ENCODE measurements at regions not wholly inside any gene's neighbourhood (a gene's known extent, or its start where the extent isn't known, plus 50 kb on each side); places are given as distances from the start of the nearest gene placed in this dataset.

GRCh38 chr10:123259081-123259480 is 104.9 kb downstream of the BUB3 start:
- H3K36me3 ChIP-seq (ENCODE audit: control insufficient read depth in 2 of 2, extremely low read depth in 1 of 2, insufficient read depth in 2 of 2, low read length in 2 of 2), result no peaks in the 10 kb centered on the region
- no peak for FAIRE-seq
- H3K4me2 ChIP-seq (ENCODE audit: control insufficient read depth, extremely low read depth, insufficient read depth, low read depth, low read length), result no peak overlapping the region
- H2AFZ ChIP-seq (ENCODE audit: control insufficient read depth, low read length), result no peak overlapping the region
- peaks cover 14% of the 10 kb centered on the region for H3K9me3 ChIP-seq (ENCODE audit: control insufficient read depth, low read depth, low read length)
- TF ChIP-seq CTCF (optimal IDR thresholded peaks at IDR 0.05 in 1 of 3, IDR thresholded peaks at IDR 0.05 in 1 of 3, conservative IDR thresholded peaks at IDR 0.05 in 1 of 3; ENCODE audit: extremely low read depth in 1 of 3, insufficient read depth in 2 of 3, low read length in 3 of 3), result no peak
- TF ChIP-seq EZH2 (IDR thresholded peaks at IDR 0.05; ENCODE audit: low read length), result no peak
- H3K27ac ChIP-seq (ENCODE audit: control insufficient read depth, insufficient read depth, low read length), result no peak overlapping the region
- no peaks in the 10 kb centered on the region for H4K20me1 ChIP-seq (ENCODE audit: control insufficient read depth, extremely low read depth, insufficient read depth, low read length)
- H3K9me1 ChIP-seq (ENCODE audit: control insufficient read depth, extremely low read depth, insufficient read depth, low read length), result no peaks in the 10 kb centered on the region
- H3K27me3 ChIP-seq (ENCODE audit: control insufficient read depth, extremely low read depth, insufficient read depth, low read length), result no peaks in the 10 kb centered on the region
- no peak overlapping the region for H3K9ac ChIP-seq (ENCODE audit: control insufficient read depth, extremely low read depth, insufficient read depth, low read length)
- no peak overlapping the region for H3K4me3 ChIP-seq (ENCODE audit: control insufficient read depth in 2 of 3, extremely low read depth in 1 of 3, insufficient read depth in 2 of 3, low read depth in 1 of 3, low read length in 3 of 3)
- H3K4me1 ChIP-seq (ENCODE audit: control insufficient read depth, extremely low read depth, insufficient read depth, low read length), result no peaks in the 10 kb centered on the region
- no peak for DNase-seq (ENCODE audit: low read depth, low spot score)
- H3K79me2 ChIP-seq (ENCODE audit: control insufficient read depth, insufficient read depth, low read length), result no peaks in the 10 kb centered on the region
- dilution Hi-C loops (cut with MboI; ENCODE audit: extremely low pct_ligation_motif_present, low sequenced_read_pairs), result no loop called here

DNA sequence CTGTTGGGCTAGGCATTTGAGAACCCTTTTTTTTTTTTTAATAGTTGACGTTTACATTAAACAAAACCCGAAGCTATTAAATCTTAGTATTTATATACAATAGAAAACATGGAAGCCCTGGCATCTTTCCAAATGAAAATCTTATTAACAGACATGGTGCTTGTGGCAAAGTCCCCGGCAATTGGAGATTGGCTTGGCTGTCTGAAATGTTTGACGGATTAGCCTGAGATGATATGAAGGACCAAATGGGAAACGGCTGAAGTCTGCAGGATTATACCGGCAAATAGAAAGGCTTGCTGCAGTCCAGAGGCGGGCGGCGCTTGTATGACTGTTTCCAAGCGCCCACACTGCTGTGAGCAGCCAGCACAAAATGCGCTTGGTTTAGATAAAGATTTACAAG is 105.6 kb downstream of the BUB3 start:
- dilution Hi-C loops (cut with MboI; ENCODE audit: extremely low pct_ligation_motif_present, low sequenced_read_pairs), result no loop called here
- no peak overlapping the region for H3K9ac ChIP-seq (ENCODE audit: control insufficient read depth, extremely low read depth, insufficient read depth, low read length)
- H3K27ac ChIP-seq (ENCODE audit: control insufficient read depth, insufficient read depth, low read length), result no peak overlapping the region
- no peak overlapping the region for H2AFZ ChIP-seq (ENCODE audit: control insufficient read depth, low read length)
- no peaks in the 10 kb centered on the region for H4K20me1 ChIP-seq (ENCODE audit: control insufficient read depth, extremely low read depth, insufficient read depth, low read length)
- no peaks in the 10 kb centered on the region for H3K36me3 ChIP-seq (ENCODE audit: control insufficient read depth in 2 of 2, extremely low read depth in 1 of 2, insufficient read depth in 2 of 2, low read length in 2 of 2)
- no peaks in the 10 kb centered on the region for H3K4me1 ChIP-seq (ENCODE audit: control insufficient read depth, extremely low read depth, insufficient read depth, low read length)
- no peaks in the 10 kb centered on the region for H3K27me3 ChIP-seq (ENCODE audit: control insufficient read depth, extremely low read depth, insufficient read depth, low read length)
- H3K4me2 ChIP-seq (ENCODE audit: control insufficient read depth, extremely low read depth, insufficient read depth, low read depth, low read length), result no peak overlapping the region
- H3K9me3 ChIP-seq (ENCODE audit: control insufficient read depth, low read depth, low read length), result peaks cover 7% of the 10 kb centered on the region
- H3K4me3 ChIP-seq (ENCODE audit: control insufficient read depth in 2 of 3, extremely low read depth in 1 of 3, insufficient read depth in 2 of 3, low read depth in 1 of 3, low read length in 3 of 3), result no peak overlapping the region
- no peaks in the 10 kb centered on the region for H3K9me1 ChIP-seq (ENCODE audit: control insufficient read depth, extremely low read depth, insufficient read depth, low read length)
- TF ChIP-seq EZH2 (IDR thresholded peaks at IDR 0.05; ENCODE audit: low read length), result no peak
- TF ChIP-seq CTCF (optimal IDR thresholded peaks at IDR 0.05 in 1 of 3, IDR thresholded peaks at IDR 0.05 in 1 of 3, conservative IDR thresholded peaks at IDR 0.05 in 1 of 3; ENCODE audit: extremely low read depth in 1 of 3, insufficient read depth in 2 of 3, low read length in 3 of 3), result no peak
- no peaks in the 10 kb centered on the region for H3K79me2 ChIP-seq (ENCODE audit: control insufficient read depth, insufficient read depth, low read length)
- DNase-seq (ENCODE audit: low read depth, low spot score) (no peak), FAIRE-seq (no peak)
